Gastroesophageal sphincter (tissue), 4 donors: ENCODE measurements at regions not wholly inside any gene's neighbourhood (a gene's known extent, or its start where the extent isn't known, plus 50 kb on each side); places are given as distances from the start of the nearest gene placed in this dataset.

Experiments
- ATAC-seq: fragments of 150-250 bp; one replicate; pipeline ENCODE4 v1.9.1; 2016; ENCODE audit warnings: mild to moderate bottlenecking, moderate library complexity
- H3K27ac ChIP-seq, 4 donors: fragments of 200-600 bp; sonication (generic) in 3 of 4; 1 replicate in 3 of 4; 2 replicates in 1 of 4; pipeline ENCODE4 v1.5.1; 2016 to 2019
- H3K27me3 ChIP-seq: fragments of 200-600 bp; sonication (generic); one replicate; pipeline ENCODE4 v1.5.1; 2019
- H3K36me3 ChIP-seq, 2 donors: fragments of 200-600 bp; sonication (generic); one replicate each; pipeline ENCODE4 v1.5.1; 2019; ENCODE audit warnings: control low read depth in 1 of 2
- H3K4me1 ChIP-seq, 3 donors: fragments of 200-600 bp; sonication (generic); 1 replicate in 2 of 3; 2 replicates in 1 of 3; pipeline ENCODE4 v1.5.1; 2016 to 2019; ENCODE audit warnings: control low read depth in 2 of 3
- H3K4me3 ChIP-seq, 2 donors: fragments of 200-600 bp; sonication (generic); one replicate each; pipeline ENCODE4 v1.5.1; 2019; ENCODE audit warnings: mild to moderate bottlenecking in 1 of 2, moderate library complexity in 1 of 2
- H3K9me3 ChIP-seq, 3 donors: fragments of 200-600 bp; sonication (generic); one replicate each; pipeline ENCODE4 v1.5.1; 2017 to 2019; ENCODE audit warnings: control low read depth in 2 of 3
- CTCF ChIP-seq, 4 experiments: fragments of 200-600 bp in 2 of 4; fragments of 450-650 bp in 2 of 4; sonication (generic) in 1 of 4; IDR thresholded peaks; one replicate each; pipeline ENCODE4 v1.5.1; 2017 to 2019; ENCODE audit warnings: antibody characterized with exemption in 4 of 4, mild to moderate bottlenecking in 2 of 4, moderate library complexity in 2 of 4
- EP300 ChIP-seq: sonication (generic); formaldehyde crosslinking; IDR thresholded peaks from one replicate; pipeline ENCODE4 v1.6.1; 2017; ENCODE audit warnings: antibody characterized with exemption, mild to moderate bottlenecking
- POLR2A ChIP-seq, 2 donors: fragments of 450-650 bp; IDR thresholded peaks; one replicate each; pipeline ENCODE4 v1.6.1; 2017; ENCODE audit warnings: antibody characterized with exemption in 2 of 2, mild to moderate bottlenecking in 2 of 2, moderate library complexity in 1 of 2
- POLR2AphosphoS5 ChIP-seq: sonication (generic); formaldehyde crosslinking; IDR thresholded peaks from one replicate; pipeline ENCODE4 v1.6.1; 2017; ENCODE audit warnings: antibody characterized with exemption
- WGBS, 2 donors: methylation state at CpG; one replicate each; pipeline ENCODE4 v1.1.5; 2018; ENCODE audit warnings: low coverage in 1 of 2; 5-methylcytosine and 5-hydroxymethylcytosine counted together

GRCh38 chr22:49307870-49308269 is 519.8 kb downstream of the BRD1 start:
- no peak for ATAC-seq
- H3K4me3 ChIP-seq, result no peak overlapping the region
- no peak overlapping the region for H3K27ac ChIP-seq
- 74 to 81% methylated on average over 9 to 16 of the region's 16 CpGs for WGBS, 2 donors
- TF ChIP-seq EP300, result no peak
- TF ChIP-seq CTCF (IDR thresholded peaks at IDR 0.05), result no peak
- TF ChIP-seq POLR2AphosphoS5, result no peak
- TF ChIP-seq POLR2A (IDR thresholded peaks at IDR 0.05), result no peak
- H3K36me3 ChIP-seq, result no peaks in the 10 kb centered on the region
- peaks cover 70% of the 10 kb centered on the region for H3K27me3 ChIP-seq
- peaks cover 0 to 3% (median 2%) of the 10 kb centered on the region in 3 donors for H3K4me1 ChIP-seq
- no peaks in the 10 kb centered on the region for H3K9me3 ChIP-seq

- Histone ChIP-seq H3K27me3 (peaks cover 66% of the 10 kb centered on the region), H3K36me3 (no peaks in the 10 kb centered on the region), H3K27ac (no peak overlapping the region), H3K4me3 (no peak overlapping the region), H3K4me1 (peaks cover 0 to 3% (median 2%) of the 10 kb centered on the region in 3 donors), H3K9me3 (no peaks in the 10 kb centered on the region)
- WGBS, 2 donors, result 80% methylated on average over 1 of the region's 2 CpGs; no CpG with 5 or more reads in 1 of the 2 donors
- TF ChIP-seq POLR2AphosphoS5 (no peak), POLR2A (IDR thresholded peaks at IDR 0.05) (no peak), EP300 (no peak), CTCF (IDR thresholded peaks at IDR 0.05) (no peak)
- no peak for ATAC-seq
Observed at GRCh38 chr22:49307481-49307830, 520.2 kb downstream of the BRD1 start.

GRCh38 chr22:49306632-49307480 is 520.8 kb downstream of the BRD1 start:
- Histone ChIP-seq H3K9me3 (no peaks in the 10 kb centered on the region), H3K27ac (no peak overlapping the region), H3K27me3 (peaks cover 64% of the 10 kb centered on the region), H3K36me3 (no peaks in the 10 kb centered on the region), H3K4me1 (peaks cover 0 to 3% (median 2%) of the 10 kb centered on the region in 3 donors), H3K4me3 (no peak overlapping the region)
- TF ChIP-seq POLR2A (IDR thresholded peaks at IDR 0.05), result no peak
- no peak for TF ChIP-seq POLR2AphosphoS5
- TF ChIP-seq EP300, result no peak
- no peak for ATAC-seq
- WGBS, 2 donors, result 46% methylated on average over 6 to 7 of the region's 31 CpGs

GRCh38 chr22:49305966-49306631 is 521.6 kb downstream of the BRD1 start:
- Histone ChIP-seq H3K4me3 (no peak overlapping the region), H3K27ac (no peak overlapping the region), H3K9me3 (no peaks in the 10 kb centered on the region), H3K4me1 (peaks cover 0 to 3% (median 2%) of the 10 kb centered on the region in 3 donors), H3K36me3 (no peaks in the 10 kb centered on the region), H3K27me3 (peaks cover 70% of the 10 kb centered on the region)
- ATAC-seq, result no peak
- 74 to 77% methylated on average over 9 to 10 of the region's 18 CpGs for WGBS, 2 donors
- TF ChIP-seq EP300 (no peak), POLR2A (IDR thresholded peaks at IDR 0.05) (no peak), CTCF (IDR thresholded peaks at IDR 0.05) (no peak), POLR2AphosphoS5 (no peak)

GRCh38 chr22:49305214-49305965 is 522.3 kb downstream of the BRD1 start:
- no peak for TF ChIP-seq POLR2A (IDR thresholded peaks at IDR 0.05)
- peak in 3 of 4 experiments; percentile 64 to 89 (median 79) for TF ChIP-seq CTCF (IDR thresholded peaks at IDR 0.05)
- 100% methylated on average over 1 of the region's 20 CpGs; no CpG with 5 or more reads in 1 of the 2 donors for whole genome bisulfite sequencing, 2 donors
- Histone ChIP-seq H3K4me1 (peaks cover 0 to 3% (median 2%) of the 10 kb centered on the region in 3 donors), H3K36me3 (no peaks in the 10 kb centered on the region), H3K27me3 (peaks cover 77% of the 10 kb centered on the region), H3K9me3 (no peaks in the 10 kb centered on the region), H3K27ac (no peak overlapping the region), H3K4me3 (no peak overlapping the region)
- ATAC-seq, result peak; percentile 70
